HL-60/S4 treated with retinoic acid at 250 ng/mL for 4 days and 3 days (cell line): ENCODE measurements at regions not wholly inside any gene's neighbourhood (a gene's known extent, or its start where the extent isn't known, plus 50 kb on each side); places are given as distances from the start of the nearest gene placed in this dataset.
"Not testable (repeated sequence)": the region's sequence is repeated elsewhere in the genome, so short reads cannot be mapped to it uniquely, and the experiment has no call there.

Experiments
- in situ Hi-C: fragments of 300-500 bp; cut with MboI; formaldehyde crosslinking; loops from 2 replicates; pipeline ENCODE4 v1.7.0; 2022; ENCODE audit warnings: low sequenced_read_pairs

DNA sequence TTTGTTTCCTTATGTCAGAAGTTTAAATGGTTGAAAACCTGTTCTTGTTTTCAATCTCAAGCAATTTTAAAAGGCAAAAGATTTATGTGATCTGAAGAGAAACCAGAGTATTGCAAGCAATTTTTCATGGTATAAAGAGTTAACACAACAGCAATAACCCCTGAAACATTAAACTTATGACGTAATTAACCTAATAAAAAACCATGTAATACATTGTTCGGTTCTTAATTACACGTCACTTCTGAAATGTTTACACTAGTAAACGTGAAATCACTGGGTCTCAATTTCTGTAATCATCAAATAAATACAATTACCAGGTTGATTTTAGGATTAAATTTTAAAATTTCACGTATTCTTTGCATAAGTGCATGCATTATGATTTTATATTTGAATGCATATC lies 914.5 kb downstream of the NLGN4X start:
- in situ Hi-C loops: no loop called here

DNA sequence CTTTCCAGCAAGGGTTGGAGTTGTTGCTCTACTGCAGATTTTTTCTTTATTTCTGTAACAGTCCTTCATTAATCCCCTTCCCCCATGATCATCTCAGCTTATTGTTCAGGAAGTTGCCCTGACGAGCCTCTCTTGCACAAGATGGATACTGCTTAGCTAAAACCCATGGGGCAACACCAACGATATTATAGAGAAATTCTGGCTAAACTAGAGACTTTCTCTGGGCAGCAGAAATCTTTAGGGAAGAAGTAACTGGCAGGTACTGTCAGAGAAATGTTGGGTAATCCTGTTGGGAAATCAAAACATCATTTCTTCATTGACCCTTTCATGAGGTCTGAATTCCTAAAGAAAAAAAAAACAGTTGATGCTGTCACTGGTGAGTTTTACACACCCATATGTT lies 921.3 kb downstream of the NLGN4X start:
- in situ Hi-C loops: no loop called here

DNA sequence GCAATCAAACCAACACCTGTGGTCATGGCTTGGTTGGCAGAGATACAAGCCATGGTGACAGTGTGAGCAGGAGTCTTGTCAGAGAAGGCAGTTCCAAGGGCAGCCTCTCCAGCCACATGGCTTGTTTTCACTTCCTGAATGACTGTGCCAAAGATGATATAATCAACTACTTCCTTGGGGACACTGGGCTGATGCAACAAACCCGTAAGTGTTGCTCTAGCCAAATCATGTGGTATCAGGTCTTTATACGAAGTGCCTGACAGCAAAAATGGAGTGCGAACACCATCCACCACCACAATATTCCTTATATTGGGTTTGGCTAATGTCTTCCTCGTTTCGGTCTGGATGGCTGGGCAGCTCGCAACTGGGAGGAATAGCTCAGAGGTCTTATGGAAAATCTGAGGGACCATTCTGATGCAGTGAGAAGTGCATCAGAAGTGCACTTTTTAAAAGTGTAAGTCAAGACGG lies 922.0 kb downstream of the NLGN4X start:
- in situ Hi-C loops: no loop called here

GRCh38 chrX:5305452-5305851 lies 923.2 kb downstream of the NLGN4X start:
- in situ Hi-C loops: no loop called here

DNA sequence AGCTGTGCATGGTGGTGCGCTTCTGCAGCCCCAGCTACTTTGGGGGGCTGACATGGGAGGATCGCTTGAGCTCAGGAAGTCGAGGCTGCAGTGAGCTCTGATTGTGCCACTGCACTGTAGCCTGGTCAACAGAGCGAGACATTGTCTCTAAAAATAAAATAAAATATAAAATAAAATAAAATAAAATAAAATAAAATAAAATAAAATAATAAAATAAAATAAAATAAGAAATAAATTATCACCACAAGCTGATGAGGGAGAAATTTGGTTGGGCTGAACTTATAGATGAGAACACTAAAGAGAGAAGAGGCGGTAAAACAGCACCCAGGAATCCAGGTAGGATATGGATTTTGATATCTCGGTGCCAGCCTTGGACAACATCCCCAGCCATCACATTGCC lies 933.7 kb downstream of the NLGN4X start:
- in situ Hi-C loops: no loop called here

DNA sequence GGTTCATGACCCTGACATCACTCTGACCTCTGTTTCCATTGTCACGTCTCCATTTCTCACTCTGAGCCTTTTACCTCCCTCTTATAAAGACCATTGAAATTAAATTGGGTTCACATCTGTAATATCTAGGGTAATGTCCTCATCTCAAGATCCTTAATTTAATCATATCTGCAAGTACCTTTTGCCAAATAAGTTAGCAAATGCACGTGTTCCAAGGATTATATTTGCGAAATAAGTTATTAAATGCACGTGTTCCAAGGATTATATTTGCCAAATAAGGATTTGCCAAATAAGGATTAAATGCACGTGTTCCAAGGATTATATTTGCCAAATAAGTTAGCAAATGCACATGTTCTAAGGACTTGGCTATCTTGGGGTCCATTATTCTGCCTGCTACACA lies 938.0 kb downstream of the NLGN4X start:
- in situ Hi-C loops: no loop called here

GRCh38 chrX:5289949-5290348 lies 938.7 kb downstream of the NLGN4X start:
- in situ Hi-C loops: not testable (repeated sequence)

DNA sequence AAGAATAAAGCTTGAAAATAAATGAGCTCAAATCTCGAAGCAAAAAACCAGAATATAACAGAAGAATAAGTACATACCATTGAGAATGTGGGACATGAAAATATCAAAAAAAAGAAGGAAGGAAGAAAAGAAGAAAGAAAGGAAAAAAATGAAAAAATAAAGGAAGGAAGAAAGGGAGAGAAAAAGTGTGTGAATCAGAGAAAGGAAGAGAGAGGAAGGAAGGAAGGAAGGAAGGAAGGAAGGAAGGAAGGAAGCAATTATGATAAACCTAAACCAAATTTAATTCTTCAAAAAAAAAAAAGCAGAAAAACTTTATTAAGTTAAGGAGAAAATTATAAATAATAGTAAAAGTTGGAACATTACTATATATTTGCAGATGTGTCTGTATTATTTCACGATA lies 949.8 kb downstream of the NLGN4X start:
- in situ Hi-C loops: no loop called here

- in situ Hi-C loops: no loop called here
Observed at GRCh38 chrX:5265324-5265850, 963.3 kb downstream of the NLGN4X start.

- in situ Hi-C loops: no loop called here
Observed at GRCh38 chrX:5250106-5250505, 978.6 kb downstream of the NLGN4X start.

GRCh38 chrX:5242091-5242790 lies 986.4 kb downstream of the NLGN4X start:
- in situ Hi-C loops: no loop called here

DNA sequence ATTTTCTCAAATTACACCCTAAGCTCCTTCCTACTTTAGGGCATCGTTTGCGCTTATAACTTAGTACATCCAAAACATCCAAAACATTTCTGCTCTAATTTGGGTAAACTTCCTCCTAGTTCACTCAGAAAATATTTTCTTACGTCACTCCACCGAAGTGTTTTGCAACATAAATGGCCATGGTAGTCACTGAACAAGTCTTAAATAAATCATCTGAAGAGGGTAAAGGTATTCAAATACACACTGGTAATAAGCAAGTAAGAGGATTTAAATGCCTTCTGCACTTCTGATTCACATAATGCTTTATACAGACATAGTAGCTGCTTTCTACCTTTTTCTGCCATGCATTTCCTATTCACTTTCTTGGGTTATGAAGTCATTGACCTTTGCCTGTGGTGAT lies 991.9 kb downstream of the NLGN4X start:
- in situ Hi-C loops: no loop called here

DNA sequence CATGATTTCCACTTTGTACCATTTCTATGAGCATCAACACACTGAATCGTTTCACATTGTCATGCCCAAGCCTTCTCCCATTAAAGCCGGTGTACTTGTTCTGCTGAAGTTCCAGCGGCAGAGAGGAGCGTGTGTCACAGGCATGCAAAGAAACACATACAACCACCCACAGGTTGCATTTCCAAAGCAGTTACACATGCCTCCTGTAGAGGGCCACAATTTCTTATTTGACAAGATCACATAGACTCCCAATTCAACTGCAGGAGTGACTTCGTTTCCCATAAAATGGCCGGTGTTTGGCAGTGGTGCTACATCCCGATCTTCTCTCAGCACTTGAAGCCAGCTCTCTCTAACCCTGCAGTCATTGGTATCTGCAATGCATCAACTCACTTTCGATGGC lies 992.6 kb downstream of the NLGN4X start:
- in situ Hi-C loops: no loop called here

- in situ Hi-C loops: no loop called here
Observed at GRCh38 chrX:5233830-5234229, 994.8 kb downstream of the NLGN4X start.

- in situ Hi-C loops: no loop called here
Observed at GRCh38 chrX:5220421-5220820, 1008.2 kb downstream of the NLGN4X start.

DNA sequence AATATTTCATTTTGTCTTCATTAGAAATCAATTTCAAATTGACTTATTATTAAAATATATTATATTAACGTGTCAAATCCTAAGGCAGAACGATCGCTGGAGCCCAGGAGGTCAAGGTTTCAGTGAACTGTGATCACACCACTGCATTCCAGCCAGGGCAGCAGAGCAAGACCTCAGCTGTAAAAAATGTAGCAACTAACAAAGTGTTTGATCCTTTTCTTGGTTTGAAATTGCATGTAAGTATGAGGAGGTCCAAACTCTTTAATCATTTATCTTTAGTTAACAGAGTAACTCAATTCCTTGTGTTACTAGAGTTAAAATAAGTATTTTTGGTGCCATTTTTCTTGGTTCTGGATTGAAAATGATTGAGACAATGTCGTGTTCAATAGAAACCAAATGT lies 1033.9 kb downstream of the NLGN4X start:
- in situ Hi-C loops: no loop called here

GRCh38 chrX:5180135-5180741 lies 1048.4 kb downstream of the NLGN4X start:
- in situ Hi-C loops: no loop called here

DNA sequence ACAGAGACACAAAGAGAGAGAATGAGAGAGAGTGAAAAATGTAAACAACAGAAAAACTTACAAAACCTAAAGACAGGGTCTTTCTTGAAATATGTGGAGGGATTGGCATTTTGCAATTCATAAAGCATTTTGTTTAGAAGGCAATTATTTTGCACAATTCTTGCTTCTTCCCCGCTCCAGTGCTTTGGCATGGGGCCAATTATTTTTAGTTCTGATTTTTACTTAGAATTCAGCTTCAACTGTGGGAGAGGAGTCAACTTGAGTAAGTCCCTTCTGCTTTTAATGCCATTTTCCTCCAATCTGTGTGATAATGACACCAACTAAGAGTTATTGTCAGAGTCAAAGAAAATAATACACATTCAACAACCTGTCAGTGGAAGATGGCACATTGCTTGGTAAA lies 1051.9 kb downstream of the NLGN4X start:
- in situ Hi-C loops: no loop called here

- in situ Hi-C loops: no loop called here
Observed at GRCh38 chrX:5163663-5164062, 1065.0 kb downstream of the NLGN4X start.

DNA sequence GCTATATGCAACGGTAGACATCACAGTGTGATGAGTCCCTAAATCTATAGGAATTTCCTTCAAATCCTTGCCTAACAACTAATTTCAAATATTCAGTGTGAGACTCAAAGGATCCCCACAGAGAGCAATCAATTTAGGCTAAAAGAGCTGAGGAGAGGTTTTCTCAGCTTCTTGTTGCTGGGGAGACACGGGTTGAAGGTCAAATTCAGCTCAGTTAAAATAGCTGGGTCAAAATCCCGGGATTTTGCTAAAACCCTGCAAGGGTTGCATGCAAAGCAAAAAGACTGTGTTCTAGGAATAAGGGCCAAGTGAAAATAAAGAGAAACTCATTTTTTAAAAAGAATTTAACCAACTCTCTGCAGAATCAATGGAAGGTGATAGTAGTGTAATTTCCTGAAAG lies 1073.4 kb downstream of the NLGN4X start:
- in situ Hi-C loops: no loop called here

- in situ Hi-C loops: no loop called here
Observed at GRCh38 chrX:5145957-5146356, 1082.7 kb downstream of the NLGN4X start.

DNA sequence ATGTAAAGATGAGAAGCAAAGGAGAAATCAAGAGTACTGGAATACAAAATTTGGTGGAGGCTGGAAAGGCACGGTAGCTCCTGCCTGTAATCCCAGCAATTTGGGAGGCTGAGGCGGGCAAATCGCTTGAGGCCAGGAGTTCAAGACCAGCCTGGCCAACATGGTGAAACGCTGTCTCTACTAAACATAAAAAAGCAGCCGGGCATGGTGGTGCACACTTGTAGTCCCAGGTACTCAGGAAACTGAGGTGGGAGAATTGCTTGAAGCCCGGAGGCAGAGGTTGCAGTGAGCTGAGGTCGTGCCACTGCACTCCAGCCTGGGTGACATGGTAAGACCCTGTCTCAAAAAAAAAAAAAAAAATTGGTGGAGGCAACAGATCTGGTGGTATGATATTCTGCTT lies 1086.0 kb downstream of the NLGN4X start:
- in situ Hi-C loops: no loop called here
